ENCODE measurements at regions not wholly inside any gene's neighbourhood (a gene's known extent, or its start where the extent isn't known, plus 50 kb on each side); places are given as distances from the start of the nearest gene placed in this dataset.

DNA sequence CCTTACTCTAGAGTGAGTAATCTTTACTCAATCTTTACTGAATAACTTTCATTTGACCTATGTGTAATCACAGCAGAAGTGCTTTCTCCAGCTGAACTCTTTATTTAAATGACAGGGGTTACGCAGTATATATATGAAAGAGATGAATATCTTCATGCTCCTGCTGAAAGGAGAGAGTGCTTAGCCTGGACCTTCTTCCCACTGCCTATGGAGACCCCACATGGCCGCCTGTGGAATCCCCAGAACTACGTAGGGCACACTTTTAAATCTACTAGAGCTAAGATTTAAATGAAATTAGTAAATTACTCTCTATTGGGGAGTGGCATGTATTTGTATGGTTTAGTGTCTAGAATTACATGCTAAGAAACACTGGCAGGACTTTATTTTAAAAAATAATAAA, 391.2 kb downstream of the ANKRD50 start:
- DNase-seq, result peak in 1 of 5 donors; percentile 29
- Histone ChIP-seq H3K36me3 (ENCODE audit: control insufficient read depth in 2 of 3, insufficient read depth in 3 of 3, low read length in 3 of 3) (no peaks in the 10 kb centered on the region), H3K4me3 (ENCODE audit: low read length in 3 of 3) (no peak overlapping the region), H3K9ac (ENCODE audit: low read length in 3 of 3) (no peak overlapping the region), H3K4me1 (ENCODE audit: control insufficient read depth in 2 of 3, insufficient read depth in 2 of 3, low read depth in 1 of 3, low read length in 3 of 3) (no peaks in the 10 kb centered on the region), H3K27me3 (ENCODE audit: control insufficient read depth, insufficient read depth, low read length) (no peaks in the 10 kb centered on the region), H3K27ac (ENCODE audit: low read depth in 2 of 2, low read length in 2 of 2) (no peak overlapping the region), H3K9me3 (ENCODE audit: control insufficient read depth in 2 of 3, insufficient read depth in 1 of 3, low read length in 3 of 3) (no peaks in the 10 kb centered on the region)
- intact Hi-C loops (cut with DNase I), result no loop called here
- TF ChIP-seq CTCF (IDR thresholded peaks at IDR 0.05; ENCODE audit: borderline replicate concordance, extremely low read depth, insufficient read depth), result no peak
- FAIRE-seq, result no peak

- intact Hi-C loops (cut with DNase I), result no loop called here
These were observed 390.1 kb downstream of the ANKRD50 start for GRCh38 chr4:124322234-124323065.

GRCh38 chr4:124325690-124326089, 386.8 kb downstream of the ANKRD50 start:
- H3K4me1 ChIP-seq (ENCODE audit: control insufficient read depth in 2 of 3, insufficient read depth in 2 of 3, low read depth in 1 of 3, low read length in 3 of 3), result no peaks in the 10 kb centered on the region
- no peaks in the 10 kb centered on the region for H3K27me3 ChIP-seq (ENCODE audit: control insufficient read depth, insufficient read depth, low read length)
- no peak overlapping the region for H3K9ac ChIP-seq (ENCODE audit: low read length in 3 of 3)
- no peak overlapping the region for H3K4me3 ChIP-seq (ENCODE audit: low read length in 3 of 3)
- no peaks in the 10 kb centered on the region for H3K9me3 ChIP-seq (ENCODE audit: control insufficient read depth in 2 of 3, insufficient read depth in 1 of 3, low read length in 3 of 3)
- FAIRE-seq (no peak), DNase-seq (no peak)
- no peak for TF ChIP-seq CTCF (IDR thresholded peaks at IDR 0.05; ENCODE audit: borderline replicate concordance, extremely low read depth, insufficient read depth)
- H3K36me3 ChIP-seq (ENCODE audit: control insufficient read depth in 2 of 3, insufficient read depth in 3 of 3, low read length in 3 of 3), result no peaks in the 10 kb centered on the region
- intact Hi-C loops (cut with DNase I), result no loop called here
- no peak overlapping the region for H3K27ac ChIP-seq (ENCODE audit: low read depth in 2 of 2, low read length in 2 of 2)

More at GRCh38 chr4:124322234-124323065, 390.1 kb downstream of the ANKRD50 start:
- Histone ChIP-seq H3K9me3 (ENCODE audit: control insufficient read depth in 2 of 3, insufficient read depth in 1 of 3, low read length in 3 of 3) (no peaks in the 10 kb centered on the region), H3K36me3 (ENCODE audit: control insufficient read depth in 2 of 3, insufficient read depth in 3 of 3, low read length in 3 of 3) (no peaks in the 10 kb centered on the region), H3K4me3 (ENCODE audit: low read length in 3 of 3) (no peak overlapping the region), H3K9ac (ENCODE audit: low read length in 3 of 3) (no peak overlapping the region), H3K27me3 (ENCODE audit: control insufficient read depth, insufficient read depth, low read length) (no peaks in the 10 kb centered on the region), H3K27ac (ENCODE audit: low read depth in 2 of 2, low read length in 2 of 2) (no peak overlapping the region), H3K4me1 (ENCODE audit: control insufficient read depth in 2 of 3, insufficient read depth in 2 of 3, low read depth in 1 of 3, low read length in 3 of 3) (no peaks in the 10 kb centered on the region)
- peak; percentile 51 for TF ChIP-seq CTCF (IDR thresholded peaks at IDR 0.05; ENCODE audit: borderline replicate concordance, extremely low read depth, insufficient read depth)
- peak; percentile 57 for FAIRE-seq
- DNase-seq, result peak in 2 of 5 donors; percentile 52 to 74
